GM23338 (cell line): ENCODE measurements at regions not wholly inside any gene's neighbourhood (a gene's known extent, or its start where the extent isn't known, plus 50 kb on each side); places are given as distances from the start of the nearest gene placed in this dataset.

Source experiments
- CTCF ChIP-seq, 2 experiments: fragments of 200-600 bp in 1 of 2; sonication (generic) in 1 of 2; conservative IDR thresholded peaks; 2 replicates each; pipeline versions ENCODE4 v1.5.1 to v1.6.1; 2016 to 2017; ENCODE audit warnings: antibody characterized with exemption in 2 of 2, low read depth in 2 of 2, mild to moderate bottlenecking in 2 of 2, moderate library complexity in 1 of 2
- ETS1 ChIP-seq: IDR thresholded peaks from 2 replicates; pipeline ENCODE4 v1.6.1; 2016; ENCODE audit warnings: antibody characterized with exemption
- EZH2 ChIP-seq: fragments of 200-600 bp; sonication (generic); IDR thresholded peaks from one replicate; pipeline ENCODE4 v1.8.0; 2017; ENCODE audit warnings: antibody characterized with exemption, mild to moderate bottlenecking, low read depth; ENCODE audit not compliant: unreplicated experiment
- EZH2phosphoT487 ChIP-seq: fragments of 200-600 bp; sonication (generic); IDR thresholded peaks from one replicate; pipeline ENCODE4 v1.8.1; 2018; ENCODE audit warnings: antibody characterized with exemption; ENCODE audit not compliant: unreplicated experiment
- JUNB ChIP-seq: IDR thresholded peaks from one replicate; pipeline ENCODE4 v1.6.1; 2016; ENCODE audit warnings: antibody characterized with exemption; ENCODE audit not compliant: unreplicated experiment
- POLR2AphosphoS5 ChIP-seq: IDR thresholded peaks from 2 replicates; pipeline ENCODE4 v1.6.1; 2016; ENCODE audit warnings: antibody characterized with exemption, low read depth
- TF ChIP-seq, protein P1 (sequence below): IDR thresholded peaks from one replicate; pipeline ENCODE4 v1.6.1; 2018; ENCODE audit warnings: antibody characterized with exemption; ENCODE audit not compliant: unreplicated experiment

DNA sequence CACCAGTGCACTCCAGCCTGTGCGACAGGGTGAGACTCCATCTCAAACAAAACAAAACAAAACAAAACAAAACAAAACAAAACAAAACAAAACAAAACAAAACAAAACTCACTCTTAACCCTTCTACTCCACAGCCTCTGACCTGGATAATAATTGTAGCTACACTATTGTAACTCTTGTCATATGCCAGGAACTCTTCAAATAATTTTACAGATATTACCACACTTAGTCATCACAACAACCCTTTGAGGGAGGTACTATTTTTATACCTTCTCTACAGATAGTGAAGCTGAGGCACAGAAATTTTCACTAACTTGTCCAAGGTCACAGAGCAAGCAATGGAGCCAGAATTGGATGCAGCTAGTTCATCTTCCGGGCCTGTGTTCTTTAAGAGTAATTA lies 547.8 kb downstream of the ADGRL2 start:
- TF ChIP-seq POLR2AphosphoS5 (no peak), CTCF (conservative IDR thresholded peaks at IDR 0.05; ENCODE audit: low read depth in 2 of 2) (no peak), EZH2 (no peak), JUNB (no peak), EZH2phosphoT487 (no peak), ETS1 (no peak)
- TF ChIP-seq, protein P1, sequence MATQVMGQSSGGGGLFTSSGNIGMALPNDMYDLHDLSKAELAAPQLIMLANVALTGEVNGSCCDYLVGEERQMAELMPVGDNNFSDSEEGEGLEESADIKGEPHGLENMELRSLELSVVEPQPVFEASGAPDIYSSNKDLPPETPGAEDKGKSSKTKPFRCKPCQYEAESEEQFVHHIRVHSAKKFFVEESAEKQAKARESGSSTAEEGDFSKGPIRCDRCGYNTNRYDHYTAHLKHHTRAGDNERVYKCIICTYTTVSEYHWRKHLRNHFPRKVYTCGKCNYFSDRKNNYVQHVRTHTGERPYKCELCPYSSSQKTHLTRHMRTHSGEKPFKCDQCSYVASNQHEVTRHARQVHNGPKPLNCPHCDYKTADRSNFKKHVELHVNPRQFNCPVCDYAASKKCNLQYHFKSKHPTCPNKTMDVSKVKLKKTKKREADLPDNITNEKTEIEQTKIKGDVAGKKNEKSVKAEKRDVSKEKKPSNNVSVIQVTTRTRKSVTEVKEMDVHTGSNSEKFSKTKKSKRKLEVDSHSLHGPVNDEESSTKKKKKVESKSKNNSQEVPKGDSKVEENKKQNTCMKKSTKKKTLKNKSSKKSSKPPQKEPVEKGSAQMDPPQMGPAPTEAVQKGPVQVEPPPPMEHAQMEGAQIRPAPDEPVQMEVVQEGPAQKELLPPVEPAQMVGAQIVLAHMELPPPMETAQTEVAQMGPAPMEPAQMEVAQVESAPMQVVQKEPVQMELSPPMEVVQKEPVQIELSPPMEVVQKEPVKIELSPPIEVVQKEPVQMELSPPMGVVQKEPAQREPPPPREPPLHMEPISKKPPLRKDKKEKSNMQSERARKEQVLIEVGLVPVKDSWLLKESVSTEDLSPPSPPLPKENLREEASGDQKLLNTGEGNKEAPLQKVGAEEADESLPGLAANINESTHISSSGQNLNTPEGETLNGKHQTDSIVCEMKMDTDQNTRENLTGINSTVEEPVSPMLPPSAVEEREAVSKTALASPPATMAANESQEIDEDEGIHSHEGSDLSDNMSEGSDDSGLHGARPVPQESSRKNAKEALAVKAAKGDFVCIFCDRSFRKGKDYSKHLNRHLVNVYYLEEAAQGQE, result no peak
